SU-DHL-6 (cell line): ENCODE measurements at regions not wholly inside any gene's neighbourhood (a gene's known extent, or its start where the extent isn't known, plus 50 kb on each side); places are given as distances from the start of the nearest gene placed in this dataset.

ENCODE experiments used
- H2AFZ ChIP-seq: fragments of 200-600 bp; sonication (generic); 2 replicates; pipeline ENCODE4 v1.6.1; 2014; ENCODE audit warnings: low read depth, mild to moderate bottlenecking, moderate library complexity, mixed read lengths, antibody characterized with exemption, low read length; ENCODE audit not compliant: severe bottlenecking
- H3F3A ChIP-seq: fragments of 200-600 bp; shearing (Covaris generic); 2 replicates; pipeline ENCODE4 v1.6.0; 2016; ENCODE audit warnings: antibody characterized with exemption, mild to moderate bottlenecking; ENCODE audit not compliant: insufficient read depth
- H3K27ac ChIP-seq: fragments of 200-600 bp; sonication (generic); 2 replicates; pipeline ENCODE4 v1.5.1; 2016; ENCODE audit warnings: low read depth, mild to moderate bottlenecking, low read length, moderate library complexity, mixed read lengths
- H3K27me3 ChIP-seq: fragments of 200-600 bp; sonication (generic), shearing (Covaris generic); 2 replicates; pipeline ENCODE4 v1.6.0; 2014; ENCODE audit warnings: mild to moderate bottlenecking, low read length
- H3K36me3 ChIP-seq: fragments of 200-600 bp; sonication (generic); 2 replicates; pipeline ENCODE4 v1.6.1; 2014; ENCODE audit warnings: mild to moderate bottlenecking, low read length, mixed read lengths
- H3K4me2 ChIP-seq: fragments of 300-600, 200-600 bp; shearing (Covaris generic), sonication (generic); 2 replicates; pipeline ENCODE4 v1.6.0; 2014; ENCODE audit warnings: low read length, low read depth, mild to moderate bottlenecking; ENCODE audit not compliant: poor library complexity, severe bottlenecking
- H3K4me3 ChIP-seq: fragments of 200-600 bp; sonication (generic); 2 replicates; pipeline ENCODE4 v1.5.1; 2014; ENCODE audit warnings: antibody characterized with exemption, low read length, mild to moderate bottlenecking, mixed read lengths; ENCODE audit not compliant: insufficient read depth, poor library complexity, severe bottlenecking
- H3K79me2 ChIP-seq: fragments of 200-600 bp; sonication (generic); 2 replicates; pipeline ENCODE4 v1.6.1; 2014; ENCODE audit warnings: mild to moderate bottlenecking, low read length, moderate library complexity; ENCODE audit not compliant: insufficient read depth
- H3K9ac ChIP-seq: fragments of 200-600 bp; sonication (generic); 2 replicates; pipeline ENCODE4 v1.7.0; 2014; ENCODE audit warnings: mild to moderate bottlenecking, low read length
- H3K9me2 ChIP-seq: fragments of 200-600 bp; sonication (generic); replicated peaks from 2 replicates; pipeline ENCODE4 v1.6.1; 2014; ENCODE audit warnings: low read length; ENCODE audit not compliant: insufficient read depth
- H3K9me3 ChIP-seq: fragments of 200-600 bp; sonication (generic); 2 replicates; pipeline ENCODE4 v1.6.1; 2014; ENCODE audit warnings: low read length, mixed read lengths; ENCODE audit not compliant: insufficient read depth
- H4K20me1 ChIP-seq: fragments of 200-600 bp; sonication (generic); 2 replicates; pipeline ENCODE4 v1.6.1; 2014; ENCODE audit warnings: low read depth, mild to moderate bottlenecking, antibody characterized with exemption, low read length, moderate library complexity, mixed read lengths
- EZH2phosphoT487 ChIP-seq: fragments of 200-600 bp; sonication (generic), shearing (Covaris generic); conservative IDR thresholded peaks from 2 replicates; pipeline ENCODE4 v1.6.1; 2018; ENCODE audit warnings: mild to moderate bottlenecking, antibody characterized with exemption, low read length, moderate library complexity, mixed read lengths
- TF ChIP-seq, protein P1 (sequence below): fragments of 200-600 bp; sonication (generic); IDR thresholded peaks from one replicate; pipeline ENCODE4 v1.5.1; 2017; ENCODE audit warnings: antibody characterized with exemption, mild to moderate bottlenecking, low read length, moderate library complexity; ENCODE audit not compliant: insufficient read depth, poor library complexity, severe bottlenecking

DNA sequence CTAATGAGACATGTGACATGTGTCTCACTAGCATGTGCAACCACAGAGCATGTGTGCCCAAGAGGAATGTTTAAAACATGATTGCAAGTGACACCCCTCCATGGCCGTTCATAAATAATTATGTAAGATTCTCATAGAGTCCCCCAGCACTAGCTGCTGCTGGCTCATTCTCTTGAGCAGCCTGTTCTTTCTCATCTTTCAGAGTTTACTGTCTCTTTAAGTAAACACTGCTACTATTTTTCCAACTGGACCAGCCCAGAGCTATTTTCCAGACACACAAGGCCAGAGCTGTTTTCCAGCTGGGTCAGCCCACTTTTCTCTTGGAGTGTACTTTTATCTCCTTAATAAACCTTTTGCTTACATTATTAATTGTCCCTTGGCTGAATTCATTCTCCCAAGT is 326.8 kb upstream of the DLGAP1 start:
- Histone ChIP-seq H3K9ac (no peak overlapping the region), H3K79me2 (no peaks in the 10 kb centered on the region)
- TF ChIP-seq EZH2phosphoT487, result no peak
- TF ChIP-seq, protein P1, sequence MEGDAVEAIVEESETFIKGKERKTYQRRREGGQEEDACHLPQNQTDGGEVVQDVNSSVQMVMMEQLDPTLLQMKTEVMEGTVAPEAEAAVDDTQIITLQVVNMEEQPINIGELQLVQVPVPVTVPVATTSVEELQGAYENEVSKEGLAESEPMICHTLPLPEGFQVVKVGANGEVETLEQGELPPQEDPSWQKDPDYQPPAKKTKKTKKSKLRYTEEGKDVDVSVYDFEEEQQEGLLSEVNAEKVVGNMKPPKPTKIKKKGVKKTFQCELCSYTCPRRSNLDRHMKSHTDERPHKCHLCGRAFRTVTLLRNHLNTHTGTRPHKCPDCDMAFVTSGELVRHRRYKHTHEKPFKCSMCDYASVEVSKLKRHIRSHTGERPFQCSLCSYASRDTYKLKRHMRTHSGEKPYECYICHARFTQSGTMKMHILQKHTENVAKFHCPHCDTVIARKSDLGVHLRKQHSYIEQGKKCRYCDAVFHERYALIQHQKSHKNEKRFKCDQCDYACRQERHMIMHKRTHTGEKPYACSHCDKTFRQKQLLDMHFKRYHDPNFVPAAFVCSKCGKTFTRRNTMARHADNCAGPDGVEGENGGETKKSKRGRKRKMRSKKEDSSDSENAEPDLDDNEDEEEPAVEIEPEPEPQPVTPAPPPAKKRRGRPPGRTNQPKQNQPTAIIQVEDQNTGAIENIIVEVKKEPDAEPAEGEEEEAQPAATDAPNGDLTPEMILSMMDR, result no peak

DNA sequence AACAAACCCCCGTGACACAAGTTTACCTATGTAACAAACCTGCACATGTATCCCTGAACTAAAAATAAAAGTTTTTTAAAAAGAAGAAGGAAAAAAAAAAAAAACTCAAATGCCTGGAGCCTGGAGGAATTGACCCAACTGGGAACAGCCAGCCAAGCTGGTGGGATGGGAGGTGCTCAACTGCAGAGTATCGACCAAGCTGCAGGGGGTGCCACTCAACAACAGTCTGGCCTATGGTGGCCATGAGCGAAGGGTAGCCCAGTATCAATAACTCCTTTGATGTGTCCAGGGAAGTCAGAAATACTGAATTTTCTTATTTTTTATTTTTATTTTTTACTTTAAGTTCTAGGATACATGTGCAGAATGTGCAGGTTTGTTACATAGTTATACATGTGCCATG is 310.3 kb upstream of the DLGAP1 start:
- H3K36me3 ChIP-seq, result no peaks in the 10 kb centered on the region
- H3K27me3 ChIP-seq, result no peaks in the 10 kb centered on the region
- H3F3A ChIP-seq, result no peaks in the 10 kb centered on the region
- no peak for TF ChIP-seq EZH2phosphoT487
- TF ChIP-seq, protein P1, result no peak
- H3K79me2 ChIP-seq, result no peaks in the 10 kb centered on the region
- H3K9ac ChIP-seq, result no peak overlapping the region
- H3K9me3 ChIP-seq, result no peaks in the 10 kb centered on the region
- H4K20me1 ChIP-seq, result no peaks in the 10 kb centered on the region
- H3K4me2 ChIP-seq, result no peak overlapping the region
- H2AFZ ChIP-seq, result no peak overlapping the region
- no peaks in the 10 kb centered on the region for H3K9me2 ChIP-seq
- H3K27ac ChIP-seq, result no peak overlapping the region
- no peak overlapping the region for H3K4me3 ChIP-seq

More for the DNA sequence above, 326.8 kb upstream of the DLGAP1 start:
- no peaks in the 10 kb centered on the region for H3K27me3 ChIP-seq
- no peaks in the 10 kb centered on the region for H3K36me3 ChIP-seq
- no peaks in the 10 kb centered on the region for H3K9me2 ChIP-seq
- no peak overlapping the region for H2AFZ ChIP-seq
- H3K4me2 ChIP-seq, result no peak overlapping the region
- H3K9me3 ChIP-seq, result no peaks in the 10 kb centered on the region
- no peaks in the 10 kb centered on the region for H3F3A ChIP-seq
- H4K20me1 ChIP-seq, result no peaks in the 10 kb centered on the region
- no peak overlapping the region for H3K4me3 ChIP-seq
- H3K27ac ChIP-seq, result no peak overlapping the region

DNA sequence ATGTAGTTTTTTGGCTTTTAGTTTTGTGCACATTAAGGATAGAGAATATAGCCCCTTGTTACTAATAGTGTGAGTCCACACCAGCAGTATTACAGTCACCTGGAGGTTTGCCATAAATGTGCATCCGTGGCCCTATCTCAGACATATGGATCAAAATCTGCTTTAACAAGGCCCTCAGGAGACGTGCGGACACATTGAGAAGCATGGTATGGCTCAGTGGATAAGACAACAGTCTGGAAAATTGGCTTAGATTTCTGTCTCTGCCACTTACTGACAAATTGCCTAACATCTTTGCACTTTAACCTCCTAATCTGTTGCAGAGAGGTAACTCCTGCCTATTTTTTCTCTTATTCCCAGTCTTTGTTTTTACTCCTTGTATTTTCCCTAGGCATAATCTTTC is 307.2 kb upstream of the DLGAP1 start:
- Histone ChIP-seq H3K9ac (no peak overlapping the region), H4K20me1 (no peaks in the 10 kb centered on the region), H3K9me2 (no peaks in the 10 kb centered on the region), H3K27ac (no peak overlapping the region), H3F3A (no peaks in the 10 kb centered on the region), H3K4me3 (no peak overlapping the region), H3K9me3 (no peaks in the 10 kb centered on the region), H3K4me2 (no peak overlapping the region), H2AFZ (no peak overlapping the region), H3K79me2 (no peaks in the 10 kb centered on the region), H3K27me3 (no peaks in the 10 kb centered on the region), H3K36me3 (no peaks in the 10 kb centered on the region)
- TF ChIP-seq, protein P1, result no peak
- TF ChIP-seq EZH2phosphoT487, result no peak
